ENCODE measurements at regions not wholly inside any gene's neighbourhood (a gene's known extent, or its start where the extent isn't known, plus 50 kb on each side); places are given as distances from the start of the nearest gene placed in this dataset.

GRCh38 chr3:67192466-67192865 is 194.4 kb downstream of the KBTBD8 start:
- TF ChIP-seq CTCF (IDR thresholded peaks at IDR 0.05) = no peak
- no peak for TF ChIP-seq EZH2 (IDR thresholded peaks at IDR 0.05; ENCODE audit: borderline replicate concordance, insufficient read depth, low read depth, low read length, poor library complexity, severe bottlenecking)
